ENCODE measurements at regions not wholly inside any gene's neighbourhood (a gene's known extent, or its start where the extent isn't known, plus 50 kb on each side); places are given as distances from the start of the nearest gene placed in this dataset.
"Not testable (repeated sequence)": the region's sequence is repeated elsewhere in the genome, so short reads cannot be mapped to it uniquely, and the experiment has no call there.

DNA sequence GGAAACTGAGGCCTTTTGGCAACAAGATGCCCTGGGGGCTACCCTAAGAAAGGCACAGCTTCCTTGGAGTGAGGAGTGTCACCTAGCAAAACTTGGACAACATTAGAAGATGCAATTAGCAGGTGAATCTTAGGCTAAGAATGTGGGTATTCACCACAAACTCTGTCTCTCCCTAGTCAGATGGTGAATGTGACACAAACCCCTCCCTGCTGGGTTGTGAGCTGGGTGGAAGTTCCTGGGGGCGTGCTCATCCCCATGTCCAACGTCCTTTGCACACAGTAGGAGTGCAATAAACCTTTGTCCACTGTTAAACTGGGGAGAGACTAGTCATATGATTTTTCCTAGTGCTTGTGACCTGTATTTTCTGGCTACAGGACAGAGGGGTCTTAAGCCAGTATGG lies 67.1 kb upstream of the SH3GL3 start:
- peaks cover 27% of the 10 kb centered on the region for H3F3A ChIP-seq (ENCODE audit: insufficient read depth, low read depth)
- ChIA-PET CTCF (interaction anchor here (0.8 to 2.0 kb wide), 7 partner anchors 24 to 135 kb away, joined by 3 to 40 read pairs (median 5); partner anchors contain the start of gene SH3GL3), POLR2A (ENCODE audit: unreplicated experiment) (interaction anchor here (0.7 to 1.2 kb wide), 3 partner anchors 94 to 132 kb away, joined by 6 to 11 read pairs (median 8); no protein-coding TSS in a partner anchor)
- no peaks in the 10 kb centered on the region for H4K20me1 ChIP-seq (ENCODE audit: insufficient read depth)
- 0 out of 2 replicates have a peak, but pooled peaks cover 4% of the 10 kb centered on the region for H3K9me3 ChIP-seq (ENCODE audit: insufficient read depth, low read depth)
- H3K27ac ChIP-seq = peak overlapping the region; percentile 95
- no peaks in the 10 kb centered on the region for H3K27me3 ChIP-seq (ENCODE audit: insufficient read depth, low read depth)
- peak overlapping the region; percentile 63; the same call in 1 of the 2 replicates for H2AFZ ChIP-seq
- H3K4me3 ChIP-seq = peak overlapping the region; percentile 48; the same call in 1 of the 2 replicates
- no peaks in the 10 kb centered on the region for H3K9me2 ChIP-seq (ENCODE audit: insufficient read depth)
- H3K4me2 ChIP-seq = peak overlapping the region; percentile 76
- peaks cover 53% of the 10 kb centered on the region for H3K4me1 ChIP-seq (replicated peaks; ENCODE audit: insufficient read depth)
- DNase-seq = peak in 1 of 2 experiments; percentile 84
- BruUV-seq (replicated peaks) = TSS peak; percentile 72
- TF ChIP-seq EZH2 (IDR thresholded peaks at IDR 0.05; ENCODE audit: low read depth) = no peak
- TF ChIP-seq CTCF (conservative IDR thresholded peaks at IDR 0.05) = no peak
- no peaks in the 10 kb centered on the region for H3K79me2 ChIP-seq (ENCODE audit: low read depth)
- H3K36me3 ChIP-seq (ENCODE audit: low read depth) = no peaks in the 10 kb centered on the region
- intact Hi-C loops (cut with micrococcal nuclease; ENCODE audit: unreplicated experiment) = loop anchor here (2.0 to 5.0 kb wide), 3 partner anchors 59 to 177 kb away; no protein-coding TSS in a partner anchor

DNA sequence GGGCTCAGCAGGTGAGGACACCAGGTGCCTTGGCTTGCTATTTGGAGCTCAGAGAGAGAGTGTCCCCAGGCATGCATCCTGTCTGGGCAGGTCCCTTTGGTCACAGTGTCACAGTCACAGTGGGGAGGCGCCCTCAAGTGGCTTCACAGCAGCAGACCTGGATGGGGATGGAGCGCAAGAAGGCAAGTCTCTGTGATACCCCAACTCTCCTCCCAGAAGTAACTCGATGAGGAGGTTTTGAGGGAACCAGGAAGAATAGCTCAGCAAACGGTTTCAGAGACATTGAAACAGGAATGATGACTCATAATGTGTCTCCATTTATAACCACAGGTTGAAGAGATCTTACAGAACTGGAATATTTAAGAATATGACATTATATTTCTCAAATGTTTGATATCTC lies 66.5 kb upstream of the SH3GL3 start:
- Histone ChIP-seq H2AFZ (no peak overlapping the region), H3K27me3 (ENCODE audit: insufficient read depth, low read depth) (no peaks in the 10 kb centered on the region), H3K36me3 (ENCODE audit: low read depth) (no peaks in the 10 kb centered on the region), H3K79me2 (ENCODE audit: low read depth) (no peaks in the 10 kb centered on the region), H3K9me2 (ENCODE audit: insufficient read depth) (no peaks in the 10 kb centered on the region), H3K4me3 (no peak overlapping the region), H3K27ac (peak overlapping the region; percentile 95), H4K20me1 (ENCODE audit: insufficient read depth) (no peaks in the 10 kb centered on the region), H3K9me3 (ENCODE audit: insufficient read depth, low read depth) (0 out of 2 replicates have a peak, but pooled peaks cover 4% of the 10 kb centered on the region), H3F3A (ENCODE audit: insufficient read depth, low read depth) (peaks cover 27% of the 10 kb centered on the region), H3K4me1 (replicated peaks; ENCODE audit: insufficient read depth) (peaks cover 53% of the 10 kb centered on the region), H3K4me2 (peak overlapping the region; percentile 76)
- ChIA-PET CTCF (interaction anchor here (0.6 to 2.0 kb wide), 10 partner anchors 23 to 201 kb away, joined by 3 to 40 read pairs (median 4); partner anchors contain the start of gene SH3GL3), POLR2A (ENCODE audit: unreplicated experiment) (interaction anchor here (0.5 to 1.2 kb wide), 6 partner anchors 14 to 631 kb away, joined by 3 to 11 read pairs (median 4); no protein-coding TSS in a partner anchor)
- peak; percentile 73 for TF ChIP-seq CTCF (conservative IDR thresholded peaks at IDR 0.05)
- no peak for TF ChIP-seq EZH2 (IDR thresholded peaks at IDR 0.05; ENCODE audit: low read depth)
- DNase-seq = peak; percentile 82 to 88
- no TSS peak for BruUV-seq (replicated peaks)
- intact Hi-C loops (cut with micrococcal nuclease; ENCODE audit: unreplicated experiment) = loop anchor here (2.0 to 5.0 kb wide), 3 partner anchors 58 to 177 kb away; no protein-coding TSS in a partner anchor

- H3K36me3 ChIP-seq (ENCODE audit: low read depth); H3K9me2 ChIP-seq (ENCODE audit: insufficient read depth); H3K27ac ChIP-seq; H4K20me1 ChIP-seq (ENCODE audit: insufficient read depth); CTCF ChIA-PET; H3K9me3 ChIP-seq (ENCODE audit: insufficient read depth, low read depth); H3K4me2 ChIP-seq; H3K27me3 ChIP-seq (ENCODE audit: insufficient read depth, low read depth); POLR2A ChIA-PET (ENCODE audit: unreplicated experiment); BruUV-seq (replicated peaks); H2AFZ ChIP-seq; H3K4me3 ChIP-seq; DNase-seq; H3K79me2 ChIP-seq (ENCODE audit: low read depth): not testable (repeated sequence)
- peaks cover 34% of the 10 kb centered on the region for H3K4me1 ChIP-seq (replicated peaks; ENCODE audit: insufficient read depth)
- intact Hi-C loops (cut with micrococcal nuclease; ENCODE audit: unreplicated experiment) = loop anchor here (5.0 kb wide), 1 partner anchor 174 kb away; no protein-coding TSS in a partner anchor
- H3F3A ChIP-seq (ENCODE audit: insufficient read depth, low read depth) = peaks cover 24% of the 10 kb centered on the region
Observed at GRCh38 chr15:83383608-83384139, 63.5 kb upstream of the SH3GL3 start.

All from PC-9 (cell line).